ENCODE measurements at regions not wholly inside any gene's neighbourhood (a gene's known extent, or its start where the extent isn't known, plus 50 kb on each side); places are given as distances from the start of the nearest gene placed in this dataset.

- Mint-ChIP-seq H3K36me3 (no peaks in the 10 kb centered on the region), H3K27me3 (no peaks in the 10 kb centered on the region), H3K27ac (no peak overlapping the region), H3K4me1 (peaks cover 13% of the 10 kb centered on the region), H3K4me3 (no peak overlapping the region), H3K9me3 (no peaks in the 10 kb centered on the region)
- ATAC-seq: no peak
Observed at GRCh38 chr12:92650228-92650822, 52.5 kb upstream of the PLEKHG7 start.

GRCh38 chr12:92649511-92650227, 53.1 kb upstream of the PLEKHG7 start:
- H3K27me3 Mint-ChIP-seq: no peaks in the 10 kb centered on the region
- no peaks in the 10 kb centered on the region for H3K9me3 Mint-ChIP-seq
- no peak overlapping the region for H3K27ac Mint-ChIP-seq

GRCh38 chr12:92648242-92649031, 54.4 kb upstream of the PLEKHG7 start:
- no peak for ATAC-seq
- peaks cover 13% of the 10 kb centered on the region for H3K4me1 Mint-ChIP-seq
- peak overlapping the region; percentile 38 for H3K27ac Mint-ChIP-seq
- H3K27me3 Mint-ChIP-seq: no peaks in the 10 kb centered on the region
- H3K4me3 Mint-ChIP-seq: no peak overlapping the region
- H3K9me3 Mint-ChIP-seq: no peaks in the 10 kb centered on the region
- H3K36me3 Mint-ChIP-seq: no peaks in the 10 kb centered on the region

More at GRCh38 chr12:92649511-92650227, 53.1 kb upstream of the PLEKHG7 start:
- Mint-ChIP-seq H3K4me1 (peaks cover 13% of the 10 kb centered on the region), H3K4me3 (no peak overlapping the region), H3K36me3 (no peaks in the 10 kb centered on the region)
- peak; percentile 82 for ATAC-seq

- Mint-ChIP-seq H3K36me3 (peaks cover 5% of the 10 kb centered on the region), H3K27me3 (no peaks in the 10 kb centered on the region), H3K27ac (no peak overlapping the region), H3K4me1 (no peaks in the 10 kb centered on the region), H3K4me3 (no peak overlapping the region), H3K9me3 (peaks cover 4% of the 10 kb centered on the region)
- no peak for ATAC-seq
Observed at GRCh38 chr12:92641291-92641690, 61.5 kb upstream of the PLEKHG7 start.

GRCh38 chr12:92640691-92641090, 62.1 kb upstream of the PLEKHG7 start:
- no peaks in the 10 kb centered on the region for H3K27me3 Mint-ChIP-seq

GRCh38 chr12:92639017-92639416, 63.8 kb upstream of the PLEKHG7 start:
- no peak for ATAC-seq
- Mint-ChIP-seq H3K27ac (no peak overlapping the region), H3K36me3 (peaks cover 5% of the 10 kb centered on the region), H3K4me3 (no peak overlapping the region), H3K27me3 (no peaks in the 10 kb centered on the region), H3K9me3 (peaks cover 4% of the 10 kb centered on the region), H3K4me1 (no peaks in the 10 kb centered on the region)

More at GRCh38 chr12:92640691-92641090, 62.1 kb upstream of the PLEKHG7 start:
- H3K4me1 Mint-ChIP-seq: no peaks in the 10 kb centered on the region
- H3K36me3 Mint-ChIP-seq: peaks cover 5% of the 10 kb centered on the region
- no peak overlapping the region for H3K27ac Mint-ChIP-seq
- no peak overlapping the region for H3K4me3 Mint-ChIP-seq
- ATAC-seq: no peak
- peaks cover 4% of the 10 kb centered on the region for H3K9me3 Mint-ChIP-seq

GRCh38 chr12:92634730-92635129, 68.1 kb upstream of the PLEKHG7 start:
- Mint-ChIP-seq H3K4me3 (no peak overlapping the region), H3K27ac (no peak overlapping the region), H3K9me3 (no peaks in the 10 kb centered on the region), H3K36me3 (no peaks in the 10 kb centered on the region), H3K4me1 (no peaks in the 10 kb centered on the region), H3K27me3 (no peaks in the 10 kb centered on the region)
- no peak for ATAC-seq

GRCh38 chr12:92634202-92634601, 68.6 kb upstream of the PLEKHG7 start:
- Mint-ChIP-seq H3K4me1 (no peaks in the 10 kb centered on the region), H3K9me3 (no peaks in the 10 kb centered on the region), H3K4me3 (no peak overlapping the region), H3K36me3 (no peaks in the 10 kb centered on the region), H3K27ac (no peak overlapping the region), H3K27me3 (no peaks in the 10 kb centered on the region)
- no peak for ATAC-seq

GRCh38 chr12:92630968-92631367, 71.8 kb upstream of the PLEKHG7 start:
- no peak overlapping the region for H3K27ac Mint-ChIP-seq
- no peaks in the 10 kb centered on the region for H3K27me3 Mint-ChIP-seq
- H3K4me1 Mint-ChIP-seq: no peaks in the 10 kb centered on the region
- ATAC-seq: no peak
- no peaks in the 10 kb centered on the region for H3K9me3 Mint-ChIP-seq
- H3K4me3 Mint-ChIP-seq: no peak overlapping the region
- H3K36me3 Mint-ChIP-seq: no peaks in the 10 kb centered on the region

- ATAC-seq: no peak
- Mint-ChIP-seq H3K4me3 (no peak overlapping the region), H3K9me3 (no peaks in the 10 kb centered on the region), H3K4me1 (no peaks in the 10 kb centered on the region), H3K36me3 (no peaks in the 10 kb centered on the region), H3K27me3 (no peaks in the 10 kb centered on the region), H3K27ac (no peak overlapping the region)
Observed at GRCh38 chr12:92629349-92630065, 73.3 kb upstream of the PLEKHG7 start.

- no peak overlapping the region for H3K27ac Mint-ChIP-seq
Observed at GRCh38 chr12:92628476-92628875, 74.3 kb upstream of the PLEKHG7 start.

GRCh38 chr12:92627511-92627910, 75.3 kb upstream of the PLEKHG7 start:
- Mint-ChIP-seq H3K4me3 (no peak overlapping the region), H3K27me3 (no peaks in the 10 kb centered on the region), H3K27ac (no peak overlapping the region), H3K9me3 (no peaks in the 10 kb centered on the region), H3K36me3 (no peaks in the 10 kb centered on the region), H3K4me1 (no peaks in the 10 kb centered on the region)
- ATAC-seq: no peak

More at GRCh38 chr12:92628476-92628875, 74.3 kb upstream of the PLEKHG7 start:
- Mint-ChIP-seq H3K9me3 (no peaks in the 10 kb centered on the region), H3K4me3 (no peak overlapping the region), H3K27me3 (no peaks in the 10 kb centered on the region), H3K4me1 (no peaks in the 10 kb centered on the region), H3K36me3 (no peaks in the 10 kb centered on the region)
- no peak for ATAC-seq

GRCh38 chr12:92625639-92626310, 77.0 kb upstream of the PLEKHG7 start:
- no peak overlapping the region for H3K27ac Mint-ChIP-seq

GRCh38 chr12:92624236-92624635, 78.6 kb upstream of the PLEKHG7 start:
- Mint-ChIP-seq H3K27me3 (no peaks in the 10 kb centered on the region), H3K36me3 (no peaks in the 10 kb centered on the region), H3K27ac (no peak overlapping the region), H3K9me3 (peaks cover 5% of the 10 kb centered on the region), H3K4me1 (no peaks in the 10 kb centered on the region), H3K4me3 (no peak overlapping the region)
- no peak for ATAC-seq

More at GRCh38 chr12:92625639-92626310, 77.0 kb upstream of the PLEKHG7 start:
- Mint-ChIP-seq H3K4me1 (no peaks in the 10 kb centered on the region), H3K27me3 (no peaks in the 10 kb centered on the region), H3K9me3 (peaks cover 5% of the 10 kb centered on the region), H3K4me3 (no peak overlapping the region), H3K36me3 (no peaks in the 10 kb centered on the region)
- no peak for ATAC-seq

- no peaks in the 10 kb centered on the region for H3K4me1 Mint-ChIP-seq
Observed at GRCh38 chr12:92623386-92623785, 79.4 kb upstream of the PLEKHG7 start.

More at GRCh38 chr12:92623386-92623785, 79.4 kb upstream of the PLEKHG7 start:
- no peaks in the 10 kb centered on the region for H3K27me3 Mint-ChIP-seq
- H3K27ac Mint-ChIP-seq: no peak overlapping the region
- no peaks in the 10 kb centered on the region for H3K36me3 Mint-ChIP-seq
- H3K9me3 Mint-ChIP-seq: peaks cover 5% of the 10 kb centered on the region
- no peak overlapping the region for H3K4me3 Mint-ChIP-seq
- no peak for ATAC-seq
